ENCODE measurements at regions not wholly inside any gene's neighbourhood (a gene's known extent, or its start where the extent isn't known, plus 50 kb on each side); places are given as distances from the start of the nearest gene placed in this dataset.

GRCh38 chr13:44171156-44171555 is 202.5 kb upstream of the SERP2 start:
- H3K4me2 ChIP-seq (ENCODE audit: low read length), result no peak overlapping the region
- no peaks in the 10 kb centered on the region for H3K36me3 ChIP-seq (ENCODE audit: insufficient read depth, low read length)
- H3K27ac ChIP-seq (ENCODE audit: low read depth, low read length, poor library complexity, severe bottlenecking), result no peak overlapping the region
- intact Hi-C loops (cut with micrococcal nuclease; ENCODE audit: unreplicated experiment), result no loop called here
- H4K20me1 ChIP-seq (ENCODE audit: insufficient read depth, low read length), result no peaks in the 10 kb centered on the region
- no peak overlapping the region for H3K4me3 ChIP-seq (ENCODE audit: low read depth, low read length, poor library complexity, severe bottlenecking)
- ChIA-PET CTCF (ENCODE audit: unreplicated experiment) (no interaction called here), POLR2A (no interaction called here)
- H3K9me3 ChIP-seq (ENCODE audit: low read length), result no peaks in the 10 kb centered on the region
- H3K4me1 ChIP-seq (ENCODE audit: insufficient read depth, low read length, poor library complexity, severe bottlenecking), result no peaks in the 10 kb centered on the region
- no peak for TF ChIP-seq EZH2phosphoT487 (IDR thresholded peaks at IDR 0.05; ENCODE audit: borderline replicate concordance, low read depth, low read length)
- no peaks in the 10 kb centered on the region for H3K9me2 ChIP-seq (ENCODE audit: insufficient read depth, low read length)
- H3K79me2 ChIP-seq (ENCODE audit: insufficient read depth, low read depth, low read length), result no peaks in the 10 kb centered on the region
- H2AFZ ChIP-seq (ENCODE audit: low read length), result no peak overlapping the region
- BruUV-seq (replicated peaks), result no TSS peak
- no peak for DNase-seq (ENCODE audit: low spot score)

GRCh38 chr13:44171861-44172260 is 201.8 kb upstream of the SERP2 start:
- BruUV-seq (replicated peaks), result no TSS peak
- POLR2A ChIA-PET, result no interaction called here
- H3K27ac ChIP-seq (ENCODE audit: low read depth, low read length, poor library complexity, severe bottlenecking), result no peak overlapping the region

GRCh38 chr13:44172281-44172810 is 201.3 kb upstream of the SERP2 start:
- Histone ChIP-seq H4K20me1 (ENCODE audit: insufficient read depth, low read length) (no peaks in the 10 kb centered on the region), H2AFZ (ENCODE audit: low read length) (no peak overlapping the region), H3K4me3 (ENCODE audit: low read depth, low read length, poor library complexity, severe bottlenecking) (no peak overlapping the region), H3K4me2 (ENCODE audit: low read length) (no peak overlapping the region), H3K9me2 (ENCODE audit: insufficient read depth, low read length) (no peaks in the 10 kb centered on the region), H3K4me1 (ENCODE audit: insufficient read depth, low read length, poor library complexity, severe bottlenecking) (no peaks in the 10 kb centered on the region), H3K27ac (ENCODE audit: low read depth, low read length, poor library complexity, severe bottlenecking) (no peak overlapping the region), H3K36me3 (ENCODE audit: insufficient read depth, low read length) (no peaks in the 10 kb centered on the region), H3K9me3 (ENCODE audit: low read length) (no peaks in the 10 kb centered on the region), H3K79me2 (ENCODE audit: insufficient read depth, low read depth, low read length) (no peaks in the 10 kb centered on the region)
- ChIA-PET POLR2A (interaction anchor here (1.5 kb wide), 1 partner anchor 18 kb away, joined by 3 read pairs; no protein-coding TSS in a partner anchor), CTCF (ENCODE audit: unreplicated experiment) (no interaction called here)
- no peak for DNase-seq (ENCODE audit: low spot score)
- TF ChIP-seq CTCF (conservative IDR thresholded peaks at IDR 0.05; ENCODE audit: low read length), result no peak
- no peak for TF ChIP-seq EZH2phosphoT487 (IDR thresholded peaks at IDR 0.05; ENCODE audit: borderline replicate concordance, low read depth, low read length)
- intact Hi-C loops (cut with micrococcal nuclease; ENCODE audit: unreplicated experiment), result no loop called here
- no TSS peak for BruUV-seq (replicated peaks)

More at GRCh38 chr13:44171861-44172260, 201.8 kb upstream of the SERP2 start:
- H2AFZ ChIP-seq (ENCODE audit: low read length), result no peak overlapping the region
- no peaks in the 10 kb centered on the region for H3K9me2 ChIP-seq (ENCODE audit: insufficient read depth, low read length)
- CTCF ChIA-PET (ENCODE audit: unreplicated experiment), result no interaction called here
- intact Hi-C loops (cut with micrococcal nuclease; ENCODE audit: unreplicated experiment), result no loop called here
- H3K79me2 ChIP-seq (ENCODE audit: insufficient read depth, low read depth, low read length), result no peaks in the 10 kb centered on the region
- H3K9me3 ChIP-seq (ENCODE audit: low read length), result no peaks in the 10 kb centered on the region
- H3K36me3 ChIP-seq (ENCODE audit: insufficient read depth, low read length), result no peaks in the 10 kb centered on the region
- H3K4me2 ChIP-seq (ENCODE audit: low read length), result no peak overlapping the region
- no peaks in the 10 kb centered on the region for H4K20me1 ChIP-seq (ENCODE audit: insufficient read depth, low read length)
- TF ChIP-seq EZH2phosphoT487 (IDR thresholded peaks at IDR 0.05; ENCODE audit: borderline replicate concordance, low read depth, low read length) (no peak), CTCF (conservative IDR thresholded peaks at IDR 0.05; ENCODE audit: low read length) (no peak)
- H3K4me3 ChIP-seq (ENCODE audit: low read depth, low read length, poor library complexity, severe bottlenecking), result no peak overlapping the region
- no peaks in the 10 kb centered on the region for H3K4me1 ChIP-seq (ENCODE audit: insufficient read depth, low read length, poor library complexity, severe bottlenecking)
- no peak for DNase-seq (ENCODE audit: low spot score)

All from OCI-LY7 (cell line).